ENCODE measurements at regions not wholly inside any gene's neighbourhood (a gene's known extent, or its start where the extent isn't known, plus 50 kb on each side); places are given as distances from the start of the nearest gene placed in this dataset.
A peak's percentile ranks its signal among the peaks of the same experiment; 100 is the strongest.
"Not testable (repeated sequence)": the region's sequence is repeated elsewhere in the genome, so short reads cannot be mapped to it uniquely, and the experiment has no call there.

GRCh38 chr4:111228874-111229273 is 606.0 kb upstream of the PITX2 start:
- no peak for DNase-seq (ENCODE audit: low read depth in 2 of 3, low spot score in 2 of 3)

GRCh38 chr4:111230265-111230664 is 607.4 kb upstream of the PITX2 start:
- no peak for DNase-seq (ENCODE audit: low read depth in 2 of 3, low spot score in 2 of 3)

GRCh38 chr4:111231281-111231680 is 608.4 kb upstream of the PITX2 start:
- no peak for DNase-seq (ENCODE audit: low read depth in 2 of 3, low spot score in 2 of 3)

- DNase-seq (ENCODE audit: low read depth in 2 of 3, low spot score in 2 of 3) = no peak
Measured at GRCh38 chr4:111234939-111235338, 612.1 kb upstream of the PITX2 start.

GRCh38 chr4:111263836-111264235 is 641.0 kb upstream of the PITX2 start:
- DNase-seq (ENCODE audit: low read depth in 2 of 3, low spot score in 2 of 3) = no peak

- no peak for DNase-seq (ENCODE audit: low read depth in 2 of 3, low spot score in 2 of 3)
Measured at GRCh38 chr4:111266937-111267336, 644.1 kb upstream of the PITX2 start.

- no peak for DNase-seq (ENCODE audit: low read depth in 2 of 3, low spot score in 2 of 3)
Measured at GRCh38 chr4:111267786-111268185, 644.9 kb upstream of the PITX2 start.

GRCh38 chr4:111268769-111269414 is 646.0 kb upstream of the PITX2 start:
- DNase-seq (ENCODE audit: low read depth in 2 of 3, low spot score in 2 of 3) = no peak

- DNase-seq (ENCODE audit: low read depth in 2 of 3, low spot score in 2 of 3) = no peak
Measured at GRCh38 chr4:111269439-111269838, 646.6 kb upstream of the PITX2 start.

GRCh38 chr4:111274060-111274459 is 651.2 kb upstream of the PITX2 start:
- DNase-seq (ENCODE audit: low read depth in 2 of 3, low spot score in 2 of 3) = no peak

GRCh38 chr4:111274486-111274885 is 651.6 kb upstream of the PITX2 start:
- DNase-seq (ENCODE audit: low read depth in 2 of 3, low spot score in 2 of 3) = no peak

GRCh38 chr4:111281219-111281618 is 658.3 kb upstream of the PITX2 start:
- no peak for DNase-seq (ENCODE audit: low read depth in 2 of 3, low spot score in 2 of 3)

- no peak for DNase-seq (ENCODE audit: low read depth in 2 of 3, low spot score in 2 of 3)
Measured at GRCh38 chr4:111282035-111282434, 659.2 kb upstream of the PITX2 start.

GRCh38 chr4:111283066-111283677 is 660.3 kb upstream of the PITX2 start:
- DNase-seq (ENCODE audit: low read depth in 2 of 3, low spot score in 2 of 3) = peak in 2 of 3 donors; percentile 45 to 79

GRCh38 chr4:111296466-111296865 is 673.6 kb upstream of the PITX2 start:
- DNase-seq (ENCODE audit: low read depth in 2 of 3, low spot score in 2 of 3) = no peak

- DNase-seq (ENCODE audit: low read depth in 2 of 3, low spot score in 2 of 3) = no peak
Measured at GRCh38 chr4:111303806-111304205, 680.9 kb upstream of the PITX2 start.

GRCh38 chr4:111323496-111323895 is 700.6 kb upstream of the PITX2 start:
- no peak for DNase-seq (ENCODE audit: low read depth in 2 of 3, low spot score in 2 of 3)

GRCh38 chr4:111323916-111324315 is 701.0 kb upstream of the PITX2 start:
- DNase-seq (ENCODE audit: low read depth in 2 of 3, low spot score in 2 of 3) = no peak

GRCh38 chr4:111326450-111326849 is 703.6 kb upstream of the PITX2 start:
- DNase-seq (ENCODE audit: low read depth in 2 of 3, low spot score in 2 of 3) = no peak

- no peak for DNase-seq (ENCODE audit: low read depth in 2 of 3, low spot score in 2 of 3)
Measured at GRCh38 chr4:111330786-111331185, 707.9 kb upstream of the PITX2 start.

GRCh38 chr4:111334361-111334760 is 711.5 kb upstream of the PITX2 start:
- no peak for DNase-seq (ENCODE audit: low read depth in 2 of 3, low spot score in 2 of 3)

- not testable (repeated sequence) for DNase-seq (ENCODE audit: low read depth in 2 of 3, low spot score in 2 of 3)
Measured at GRCh38 chr4:111337186-111337876, 714.5 kb upstream of the PITX2 start.

All from hematopoietic multipotent progenitor cell (in vitro differentiated cells).